ENCODE measurements at regions not wholly inside any gene's neighbourhood (a gene's known extent, or its start where the extent isn't known, plus 50 kb on each side); places are given as distances from the start of the nearest gene placed in this dataset.
"Not testable (repeated sequence)": the region's sequence is repeated elsewhere in the genome, so short reads cannot be mapped to it uniquely, and the experiment has no call there.

GRCh38 chr14:83007641-83008225 is 1474.1 kb upstream of the SEL1L start:
- no peak for TF ChIP-seq POLR2A (IDR thresholded peaks at IDR 0.05; ENCODE audit: low read depth, low read length)
- no peak for DNase-seq (ENCODE audit: insufficient read length, low spot score)
- no peak for FAIRE-seq

- DNase-seq (ENCODE audit: insufficient read length, low spot score): no peak
- no peak for FAIRE-seq
- no peak for TF ChIP-seq POLR2A (IDR thresholded peaks at IDR 0.05; ENCODE audit: low read depth, low read length)
These were observed 1483.6 kb upstream of the SEL1L start for GRCh38 chr14:83017296-83017695.

- DNase-seq (ENCODE audit: insufficient read length, low spot score) (no peak), FAIRE-seq (no peak)
- no peak for TF ChIP-seq POLR2A (IDR thresholded peaks at IDR 0.05; ENCODE audit: low read depth, low read length)
These were observed 1486.2 kb upstream of the SEL1L start for GRCh38 chr14:83019744-83020414.

GRCh38 chr14:83021323-83021722 is 1487.7 kb upstream of the SEL1L start:
- DNase-seq (ENCODE audit: insufficient read length, low spot score) (no peak), FAIRE-seq (no peak)
- no peak for TF ChIP-seq POLR2A (IDR thresholded peaks at IDR 0.05; ENCODE audit: low read depth, low read length)

GRCh38 chr14:83023369-83023768 is 1489.7 kb upstream of the SEL1L start:
- FAIRE-seq (no peak), DNase-seq (ENCODE audit: insufficient read length, low spot score) (no peak)
- TF ChIP-seq POLR2A (IDR thresholded peaks at IDR 0.05; ENCODE audit: low read depth, low read length): no peak

GRCh38 chr14:83041224-83041623 is 1507.6 kb upstream of the SEL1L start:
- FAIRE-seq (no peak), DNase-seq (ENCODE audit: insufficient read length, low spot score) (no peak)
- TF ChIP-seq POLR2A (IDR thresholded peaks at IDR 0.05; ENCODE audit: low read depth, low read length): no peak

- FAIRE-seq: no peak
- DNase-seq (ENCODE audit: insufficient read length, low spot score): no peak
- no peak for TF ChIP-seq POLR2A (IDR thresholded peaks at IDR 0.05; ENCODE audit: low read depth, low read length)
These were observed 1509.2 kb upstream of the SEL1L start for GRCh38 chr14:83042858-83043257.

- FAIRE-seq: no peak
- DNase-seq (ENCODE audit: insufficient read length, low spot score): no peak
- TF ChIP-seq POLR2A (IDR thresholded peaks at IDR 0.05; ENCODE audit: low read depth, low read length): no peak
These were observed 1510.3 kb upstream of the SEL1L start for GRCh38 chr14:83044001-83044400.

- DNase-seq (ENCODE audit: insufficient read length, low spot score) (no peak), FAIRE-seq (no peak)
- no peak for TF ChIP-seq POLR2A (IDR thresholded peaks at IDR 0.05; ENCODE audit: low read depth, low read length)
These were observed 1513.6 kb upstream of the SEL1L start for GRCh38 chr14:83047059-83047830.

GRCh38 chr14:83053022-83053710 is 1519.5 kb upstream of the SEL1L start:
- TF ChIP-seq POLR2A (IDR thresholded peaks at IDR 0.05; ENCODE audit: low read depth, low read length): no peak
- DNase-seq (ENCODE audit: insufficient read length, low spot score): no peak
- FAIRE-seq: no peak

- no peak for TF ChIP-seq POLR2A (IDR thresholded peaks at IDR 0.05; ENCODE audit: low read depth, low read length)
- DNase-seq (ENCODE audit: insufficient read length, low spot score) (no peak), FAIRE-seq (no peak)
These were observed 1524.4 kb upstream of the SEL1L start for GRCh38 chr14:83058068-83058467.

GRCh38 chr14:83071888-83072501 is 1538.3 kb upstream of the SEL1L start:
- TF ChIP-seq POLR2A (IDR thresholded peaks at IDR 0.05; ENCODE audit: low read depth, low read length): no peak
- DNase-seq (ENCODE audit: insufficient read length, low spot score) (no peak), FAIRE-seq (no peak)

GRCh38 chr14:83085136-83085535 is 1551.5 kb upstream of the SEL1L start:
- FAIRE-seq (no peak), DNase-seq (ENCODE audit: insufficient read length, low spot score) (no peak)
- no peak for TF ChIP-seq POLR2A (IDR thresholded peaks at IDR 0.05; ENCODE audit: low read depth, low read length)

- TF ChIP-seq POLR2A (IDR thresholded peaks at IDR 0.05; ENCODE audit: low read depth, low read length): no peak
- FAIRE-seq (no peak), DNase-seq (ENCODE audit: insufficient read length, low spot score) (no peak)
These were observed 1552.1 kb upstream of the SEL1L start for GRCh38 chr14:83085725-83086124.

GRCh38 chr14:83091991-83092956 is 1558.6 kb upstream of the SEL1L start:
- not testable (repeated sequence) for DNase-seq (ENCODE audit: insufficient read length, low spot score); FAIRE-seq

Data from H54 (cell line).